Kidney capillary endothelial cell (primary cell): ENCODE measurements at regions not wholly inside any gene's neighbourhood (a gene's known extent, or its start where the extent isn't known, plus 50 kb on each side); places are given as distances from the start of the nearest gene placed in this dataset.
A peak's percentile ranks its signal among the peaks of the same experiment; 100 is the strongest.

Experiments used
- DNase-seq: peaks from one replicate; pipeline ENCODE4 v3.0.0-alpha.2; 2018; ENCODE audit warnings: low spot score

- DNase-seq: no peak
Observed at GRCh38 chr7:41910940-41911600, 208.2 kb upstream of the INHBA start.

GRCh38 chr7:41907444-41907843 lies 204.6 kb upstream of the INHBA start:
- no peak for DNase-seq

- no peak for DNase-seq
Observed at GRCh38 chr7:41900532-41900931, 197.6 kb upstream of the INHBA start.

GRCh38 chr7:41899823-41900433 lies 197.0 kb upstream of the INHBA start:
- DNase-seq: no peak

- no peak for DNase-seq
Observed at GRCh38 chr7:41893656-41894055, 190.8 kb upstream of the INHBA start.

GRCh38 chr7:41892356-41893100 lies 189.6 kb upstream of the INHBA start:
- DNase-seq: no peak

GRCh38 chr7:41891950-41892349 lies 189.1 kb upstream of the INHBA start:
- DNase-seq: no peak

GRCh38 chr7:41890631-41891274 lies 187.9 kb upstream of the INHBA start:
- no peak for DNase-seq

- DNase-seq: no peak
Observed at GRCh38 chr7:41889472-41889871, 186.6 kb upstream of the INHBA start.

- no peak for DNase-seq
Observed at GRCh38 chr7:41889040-41889439, 186.2 kb upstream of the INHBA start.

- no peak for DNase-seq
Observed at GRCh38 chr7:41887416-41887815, 184.5 kb upstream of the INHBA start.

GRCh38 chr7:41886901-41887311 lies 184.0 kb upstream of the INHBA start:
- no peak for DNase-seq

- no peak for DNase-seq
Observed at GRCh38 chr7:41886262-41886900, 183.5 kb upstream of the INHBA start.

GRCh38 chr7:41885748-41886147 lies 182.9 kb upstream of the INHBA start:
- no peak for DNase-seq

GRCh38 chr7:41885078-41885477 lies 182.2 kb upstream of the INHBA start:
- DNase-seq: peak; percentile 10

- DNase-seq: no peak
Observed at GRCh38 chr7:41882745-41883420, 180.0 kb upstream of the INHBA start.

- no peak for DNase-seq
Observed at GRCh38 chr7:41882256-41882655, 179.4 kb upstream of the INHBA start.

GRCh38 chr7:41881331-41882130 lies 178.6 kb upstream of the INHBA start:
- peak; percentile 39 for DNase-seq

GRCh38 chr7:41880107-41880506 lies 177.2 kb upstream of the INHBA start:
- DNase-seq: no peak

- no peak for DNase-seq
Observed at GRCh38 chr7:41879403-41879802, 176.5 kb upstream of the INHBA start.
